ENCODE measurements at regions not wholly inside any gene's neighbourhood (a gene's known extent, or its start where the extent isn't known, plus 50 kb on each side); places are given as distances from the start of the nearest gene placed in this dataset.

GRCh38 chr4:81557306-81557705, 85.6 kb upstream of the RASGEF1B start:
- TF ChIP-seq, protein P1, sequence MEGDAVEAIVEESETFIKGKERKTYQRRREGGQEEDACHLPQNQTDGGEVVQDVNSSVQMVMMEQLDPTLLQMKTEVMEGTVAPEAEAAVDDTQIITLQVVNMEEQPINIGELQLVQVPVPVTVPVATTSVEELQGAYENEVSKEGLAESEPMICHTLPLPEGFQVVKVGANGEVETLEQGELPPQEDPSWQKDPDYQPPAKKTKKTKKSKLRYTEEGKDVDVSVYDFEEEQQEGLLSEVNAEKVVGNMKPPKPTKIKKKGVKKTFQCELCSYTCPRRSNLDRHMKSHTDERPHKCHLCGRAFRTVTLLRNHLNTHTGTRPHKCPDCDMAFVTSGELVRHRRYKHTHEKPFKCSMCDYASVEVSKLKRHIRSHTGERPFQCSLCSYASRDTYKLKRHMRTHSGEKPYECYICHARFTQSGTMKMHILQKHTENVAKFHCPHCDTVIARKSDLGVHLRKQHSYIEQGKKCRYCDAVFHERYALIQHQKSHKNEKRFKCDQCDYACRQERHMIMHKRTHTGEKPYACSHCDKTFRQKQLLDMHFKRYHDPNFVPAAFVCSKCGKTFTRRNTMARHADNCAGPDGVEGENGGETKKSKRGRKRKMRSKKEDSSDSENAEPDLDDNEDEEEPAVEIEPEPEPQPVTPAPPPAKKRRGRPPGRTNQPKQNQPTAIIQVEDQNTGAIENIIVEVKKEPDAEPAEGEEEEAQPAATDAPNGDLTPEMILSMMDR (IDR thresholded peaks at IDR 0.05) = no peak

DNA sequence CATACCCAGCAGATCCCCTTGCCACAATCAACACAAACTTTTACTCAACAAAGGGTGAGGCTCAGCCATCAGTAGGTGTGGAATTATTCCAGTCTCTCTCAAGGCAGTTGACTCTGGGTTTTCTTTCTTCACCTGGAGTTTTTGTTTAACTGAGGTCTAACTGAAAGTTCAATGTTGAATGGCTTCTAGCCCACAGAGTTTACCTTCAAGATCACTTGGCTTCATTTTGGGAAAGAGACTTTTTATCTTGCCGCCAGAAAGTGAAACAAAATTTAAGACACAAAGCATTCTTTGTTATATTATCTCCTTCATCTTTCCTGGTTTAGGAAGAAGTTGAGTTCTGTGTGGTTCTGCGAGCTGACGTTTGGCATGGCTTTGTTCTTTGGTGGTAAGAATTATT, 83.8 kb upstream of the RASGEF1B start:
- TF ChIP-seq, protein P1 (IDR thresholded peaks at IDR 0.05) = no peak

- TF ChIP-seq, protein P1 (IDR thresholded peaks at IDR 0.05) = no peak
Observed at GRCh38 chr4:81552086-81552485, 80.4 kb upstream of the RASGEF1B start.

DNA sequence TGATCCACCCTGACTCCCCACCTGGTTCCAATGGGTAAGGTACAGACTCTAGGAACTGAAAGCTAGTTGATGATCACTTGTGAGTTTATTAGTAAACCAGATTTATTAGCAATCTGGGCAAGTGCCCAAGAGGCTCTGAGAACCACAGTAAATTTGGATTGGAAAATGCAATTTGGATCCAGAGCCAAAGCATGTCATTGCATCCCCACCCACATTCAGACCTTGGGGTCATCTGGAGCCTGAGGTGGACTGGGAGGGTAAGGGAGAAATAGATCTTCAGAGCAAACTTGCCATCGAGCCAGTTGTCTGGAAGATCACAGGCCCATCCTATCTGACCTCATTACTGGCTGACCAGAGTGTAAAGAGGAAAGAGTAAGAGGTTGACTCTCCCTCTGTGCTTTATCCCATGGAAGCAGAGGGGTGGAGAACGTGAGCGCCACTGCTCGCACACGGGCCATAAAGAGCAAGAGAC, 78.7 kb upstream of the RASGEF1B start:
- TF ChIP-seq, protein P1 (IDR thresholded peaks at IDR 0.05) = no peak

- TF ChIP-seq, protein P1 (IDR thresholded peaks at IDR 0.05) = no peak
Observed at GRCh38 chr4:81549984-81550383, 78.3 kb upstream of the RASGEF1B start.

GRCh38 chr4:81546777-81547176, 75.1 kb upstream of the RASGEF1B start:
- TF ChIP-seq, protein P1 (IDR thresholded peaks at IDR 0.05) = no peak

DNA sequence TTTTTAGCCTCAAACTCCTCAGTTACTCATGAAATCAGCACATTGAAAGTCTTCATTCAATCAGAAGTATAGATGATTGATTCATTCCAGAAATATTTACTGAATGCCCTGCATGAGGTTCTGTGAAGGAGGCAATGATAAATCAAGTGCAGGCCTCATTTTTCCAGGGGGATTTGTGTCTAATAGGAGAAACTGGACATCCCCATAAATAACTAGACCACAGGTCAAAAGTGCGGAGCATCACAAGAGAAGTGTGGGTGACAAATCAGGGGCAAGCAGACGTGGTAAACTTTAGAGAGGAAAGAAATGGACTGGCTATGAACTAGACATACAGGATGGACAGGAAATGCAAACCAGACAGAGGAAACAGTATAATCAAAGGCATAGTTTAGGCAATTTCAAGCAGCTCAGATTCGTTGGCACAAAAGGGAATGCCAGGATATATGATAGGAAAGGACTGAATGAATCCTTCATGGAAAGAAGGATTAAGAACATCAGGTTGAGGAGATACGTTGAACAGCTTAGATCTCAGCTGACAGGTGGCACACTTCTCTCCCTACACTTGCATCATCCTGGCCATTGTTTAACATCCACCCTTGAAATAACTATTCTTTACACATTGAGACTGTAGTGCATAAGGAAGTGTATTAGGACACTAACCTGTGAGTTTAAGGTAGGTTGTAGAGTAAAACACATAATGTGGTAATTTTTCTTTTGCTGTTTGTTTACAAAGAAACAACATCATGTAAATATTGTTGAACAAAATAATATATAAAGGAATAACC, 69.6 kb upstream of the RASGEF1B start:
- TF ChIP-seq, protein P1 (IDR thresholded peaks at IDR 0.05) = no peak
